ENCODE measurements at regions not wholly inside any gene's neighbourhood (a gene's known extent, or its start where the extent isn't known, plus 50 kb on each side); places are given as distances from the start of the nearest gene placed in this dataset.
"Not testable (repeated sequence)": the region's sequence is repeated elsewhere in the genome, so short reads cannot be mapped to it uniquely, and the experiment has no call there.

- H3K36me3 ChIP-seq: no peaks in the 10 kb centered on the region
- no peak for TF ChIP-seq CTCF (IDR thresholded peaks at IDR 0.05)
- no peaks in the 10 kb centered on the region for H3K4me1 ChIP-seq
- intact Hi-C loops (cut with DNase I; ENCODE audit: low total_unique reads): no loop called here
- H3K4me3 ChIP-seq: no peak overlapping the region
- H3K9me3 ChIP-seq: peaks cover 0 to 10% (median 0%) of the 10 kb centered on the region in 3 donors
- DNase-seq: no peak
- no peak overlapping the region for H3K27ac ChIP-seq
- H3K27me3 ChIP-seq: no peaks in the 10 kb centered on the region
Observed at GRCh38 chr2:176873403-176873802, 339.2 kb upstream of the HNRNPA3 start.

- no peaks in the 10 kb centered on the region for H3K27me3 ChIP-seq
- intact Hi-C loops (cut with DNase I; ENCODE audit: low total_unique reads): no loop called here
- peaks cover 0 to 10% (median 0%) of the 10 kb centered on the region in 3 donors for H3K9me3 ChIP-seq
- H3K4me1 ChIP-seq: no peaks in the 10 kb centered on the region
- no peak for TF ChIP-seq CTCF (IDR thresholded peaks at IDR 0.05)
- no peak overlapping the region for H3K4me3 ChIP-seq
- H3K27ac ChIP-seq: no peak overlapping the region
- no peaks in the 10 kb centered on the region for H3K36me3 ChIP-seq
- no peak for DNase-seq
Observed at GRCh38 chr2:176876493-176877103, 336.0 kb upstream of the HNRNPA3 start.

GRCh38 chr2:176879426-176879995 lies 333.1 kb upstream of the HNRNPA3 start:
- Histone ChIP-seq H3K27ac (no peak overlapping the region), H3K36me3 (no peaks in the 10 kb centered on the region), H3K27me3 (no peaks in the 10 kb centered on the region), H3K4me3 (no peak overlapping the region), H3K9me3 (no peaks in the 10 kb centered on the region), H3K4me1 (no peaks in the 10 kb centered on the region)
- DNase-seq: no peak
- TF ChIP-seq CTCF (IDR thresholded peaks at IDR 0.05): no peak
- intact Hi-C loops (cut with DNase I; ENCODE audit: low total_unique reads): no loop called here

GRCh38 chr2:176882045-176882444 lies 330.5 kb upstream of the HNRNPA3 start:
- H3K4me3 ChIP-seq; H3K27me3 ChIP-seq; H3K4me1 ChIP-seq; DNase-seq; intact Hi-C loops (cut with DNase I; ENCODE audit: low total_unique reads); H3K9me3 ChIP-seq; H3K27ac ChIP-seq; H3K36me3 ChIP-seq: not testable (repeated sequence)

GRCh38 chr2:176885001-176885643 lies 327.5 kb upstream of the HNRNPA3 start:
- no peak overlapping the region for H3K4me3 ChIP-seq
- no peaks in the 10 kb centered on the region for H3K4me1 ChIP-seq
- intact Hi-C loops (cut with DNase I; ENCODE audit: low total_unique reads): no loop called here
- H3K27me3 ChIP-seq: peaks cover 0 to 2% of the 10 kb centered on the region in 2 donors
- no peak overlapping the region for H3K27ac ChIP-seq
- no peak for DNase-seq
- no peaks in the 10 kb centered on the region for H3K9me3 ChIP-seq
- TF ChIP-seq CTCF (IDR thresholded peaks at IDR 0.05): no peak
- H3K36me3 ChIP-seq: no peaks in the 10 kb centered on the region

- Histone ChIP-seq H3K4me1 (no peaks in the 10 kb centered on the region), H3K4me3 (no peak overlapping the region), H3K36me3 (no peaks in the 10 kb centered on the region), H3K9me3 (no peaks in the 10 kb centered on the region), H3K27me3 (peaks cover 0 to 2% of the 10 kb centered on the region in 2 donors), H3K27ac (no peak overlapping the region)
- no peak for TF ChIP-seq CTCF (IDR thresholded peaks at IDR 0.05)
- intact Hi-C loops (cut with DNase I; ENCODE audit: low total_unique reads): no loop called here
- DNase-seq: no peak
Observed at GRCh38 chr2:176885661-176886060, 326.9 kb upstream of the HNRNPA3 start.

All from tibial artery (tissue), 4 donors.